H1 (cell line): ENCODE measurements at regions not wholly inside any gene's neighbourhood (a gene's known extent, or its start where the extent isn't known, plus 50 kb on each side); places are given as distances from the start of the nearest gene placed in this dataset.

Experiments
- CTCF ChIA-PET: fragments of 300-600 bp; sonication (Branson Sonifier 250); formaldehyde crosslinking; loops from one replicate; lab custom pipeline; 2021; ENCODE audit not compliant: partially characterized antibody; lab: Charles Lee
- POLR2A ChIA-PET: fragments of 300-600 bp; sonication (Branson Sonifier 250); formaldehyde crosslinking; loops from one replicate; lab custom pipeline; 2021; ENCODE audit warnings: inconsistent platforms; ENCODE audit not compliant: partially characterized antibody; lab: Charles Lee
- DNase-seq, 2 experiments: peaks; one replicate each; pipeline versions ENCODE4 v3.0.0 to v3.0.0-alpha.2; 2010 to 2022; ENCODE audit warnings: low spot score in 2 of 2, low read depth in 1 of 2, mixed read lengths in 1 of 2
- FAIRE-seq: peaks from 2 replicates; lab custom pipeline; 2011; peaks lifted over from hg19 to GRCh38; lab: Jason Lieb, UNC
- H2AFZ ChIP-seq: 2 replicates; pipeline ENCODE4 v1.8.1; 2012; ENCODE audit warnings: low read length, inconsistent platforms
- H2AK5ac ChIP-seq: 2 replicates; pipeline ENCODE4 v1.6.1; 2013; ENCODE audit warnings: low read depth, low read length
- H2BK120ac ChIP-seq: replicated peaks from 2 replicates; pipeline ENCODE3; 2013; ENCODE audit warnings: low read depth, low read length, inconsistent platforms
- H2BK12ac ChIP-seq: 2 replicates; pipeline ENCODE4 v1.6.1; 2013; ENCODE audit warnings: low read depth, low read length
- H2BK15ac ChIP-seq: 2 replicates; pipeline ENCODE4 v1.6.1; 2013; ENCODE audit warnings: low read length
- H2BK20ac ChIP-seq: 2 replicates; pipeline ENCODE4 v1.6.1; 2013; ENCODE audit warnings: low read length
- H2BK5ac ChIP-seq: 2 replicates; pipeline ENCODE4 v1.6.1; 2013; ENCODE audit warnings: low read depth, low read length
- H3K14ac ChIP-seq: 2 replicates; pipeline ENCODE4 v1.6.1; 2013; ENCODE audit warnings: inconsistent platforms; ENCODE audit not compliant: insufficient read length
- H3K18ac ChIP-seq: 2 replicates; pipeline ENCODE4 v1.6.1; 2013; ENCODE audit warnings: low read length; ENCODE audit errors: extremely low read depth
- H3K23ac ChIP-seq: 2 replicates; pipeline ENCODE4 v1.6.1; 2013; ENCODE audit warnings: inconsistent platforms; ENCODE audit not compliant: insufficient read length
- H3K23me2 ChIP-seq: 2 replicates; pipeline ENCODE4 v1.6.1; 2013; ENCODE audit warnings: low read depth, low read length
- H3K27ac ChIP-seq: 2 replicates; pipeline ENCODE4 v1.6.1; 2011; ENCODE audit warnings: low read depth, low read length, inconsistent platforms
- H3K27me3 ChIP-seq, 4 experiments: replicated peaks in 1 of 4; 1 replicate in 1 of 4; 2 replicates in 3 of 4; pipeline versions ENCODE4 v1.6.1 to v1.8.1; 2011 to 2013; ENCODE audit warnings: low read length in 3 of 4, mild to moderate bottlenecking in 3 of 4, inconsistent platforms in 2 of 4, mixed read lengths in 2 of 4, moderate library complexity in 1 of 4; ENCODE audit not compliant: control insufficient read depth in 3 of 4, insufficient read depth in 3 of 4; ENCODE audit errors: extremely low read depth in 1 of 4
- H3K36me3 ChIP-seq, 4 experiments: 2 replicates each; pipeline versions ENCODE4 v1.6.1 to v1.8.1; 2011 to 2013; ENCODE audit warnings: mild to moderate bottlenecking in 4 of 4, low read length in 3 of 4, moderate library complexity in 2 of 4, control low read depth in 1 of 4, inconsistent platforms in 1 of 4; ENCODE audit not compliant: insufficient read depth in 4 of 4, control insufficient read depth in 2 of 4
- H3K4ac ChIP-seq: replicated peaks from 2 replicates; pipeline ENCODE3; 2013; ENCODE audit warnings: low read length, low read depth, mixed read lengths, inconsistent platforms; ENCODE audit not compliant: insufficient read length
- H3K4me1 ChIP-seq, 4 experiments: replicated peaks in 1 of 4; 1 replicate in 1 of 4; 2 replicates in 3 of 4; pipeline versions ENCODE4 v1.6.1 to v1.8.1; 2011 to 2013; ENCODE audit warnings: low read length in 3 of 4, inconsistent platforms in 2 of 4, mixed read lengths in 1 of 4; ENCODE audit not compliant: insufficient read depth in 4 of 4, control insufficient read depth in 3 of 4
- H3K4me2 ChIP-seq, 2 experiments: 2 replicates each; pipeline versions ENCODE4 v1.6.1 to v1.8.1; 2011 to 2013; ENCODE audit warnings: low read depth in 2 of 2, low read length in 2 of 2, control low read depth in 1 of 2, inconsistent platforms in 1 of 2, mild to moderate bottlenecking in 1 of 2; ENCODE audit not compliant: insufficient read depth in 1 of 2
- H3K4me3 ChIP-seq, 4 experiments: fragments of 200-600, 300-600 bp in 1 of 4; sonication (generic), shearing (Covaris generic), sonication (Bioruptor Twin) in 1 of 4; 2 replicates each; pipeline versions ENCODE4 v1.5.1 to v1.8.1; 2011 to 2016; ENCODE audit warnings: low read length in 4 of 4, low read depth in 3 of 4, control low read depth in 2 of 4, inconsistent platforms in 2 of 4, mild to moderate bottlenecking in 2 of 4, mixed read lengths in 1 of 4, moderate library complexity in 1 of 4; ENCODE audit not compliant: insufficient read depth in 2 of 4; ENCODE audit errors: extremely low read depth in 1 of 4
- H3K56ac ChIP-seq: replicated peaks from 2 replicates; pipeline ENCODE3; 2013; ENCODE audit warnings: low read depth, mild to moderate bottlenecking, mixed read lengths, low read length, inconsistent platforms; ENCODE audit not compliant: insufficient read length
- H3K79me1 ChIP-seq: 2 replicates; pipeline ENCODE4 v1.6.1; 2013; ENCODE audit warnings: low read depth, low read length, control low read depth
- H3K79me2 ChIP-seq, 2 experiments: 2 replicates each; pipeline versions ENCODE4 v1.6.1 to v1.8.1; 2012 to 2013; ENCODE audit warnings: low read length in 2 of 2, mild to moderate bottlenecking in 2 of 2, inconsistent platforms in 1 of 2; ENCODE audit not compliant: insufficient read depth in 2 of 2, control insufficient read depth in 1 of 2
- H3K9ac ChIP-seq, 4 experiments: replicated peaks in 1 of 4; 1 replicate in 1 of 4; 2 replicates in 3 of 4; pipeline versions ENCODE4 v1.6.1 to v1.8.1; 2011 to 2013; ENCODE audit warnings: low read depth in 3 of 4, low read length in 3 of 4, control low read depth in 2 of 4, mild to moderate bottlenecking in 2 of 4, moderate library complexity in 2 of 4, inconsistent platforms in 1 of 4; ENCODE audit errors: extremely low read depth in 1 of 4
- H3K9me3 ChIP-seq, 2 experiments: 2 replicates each; pipeline versions ENCODE4 v1.6.1 to v1.8.1; 2012 to 2013; ENCODE audit warnings: mild to moderate bottlenecking in 2 of 2, moderate library complexity in 2 of 2, control low read depth in 1 of 2, inconsistent platforms in 1 of 2, low read depth in 1 of 2, low read length in 1 of 2, mixed read lengths in 1 of 2; ENCODE audit not compliant: insufficient read depth in 2 of 2
- H4K20me1 ChIP-seq, 2 experiments: replicated peaks in 1 of 2; 2 replicates each; pipeline versions ENCODE3 to v1.8.1; 2011 to 2013; ENCODE audit warnings: inconsistent platforms in 2 of 2, low read length in 2 of 2, mild to moderate bottlenecking in 1 of 2; ENCODE audit not compliant: insufficient read depth in 2 of 2, control insufficient read depth in 1 of 2
- H4K5ac ChIP-seq: 2 replicates; pipeline ENCODE4 v1.6.1; 2013; ENCODE audit warnings: low read length, low read depth, mixed read lengths, inconsistent platforms; ENCODE audit not compliant: insufficient read length
- H4K8ac ChIP-seq: 2 replicates; pipeline ENCODE4 v1.8.0; 2013; ENCODE audit warnings: mild to moderate bottlenecking, moderate library complexity, low read length, inconsistent platforms; ENCODE audit not compliant: insufficient read depth; ENCODE audit errors: extremely low read depth
- H4K91ac ChIP-seq: replicated peaks from 2 replicates; pipeline ENCODE3; 2013; ENCODE audit warnings: low read length, mixed read lengths, inconsistent platforms; ENCODE audit not compliant: insufficient read length
- ATF3 ChIP-seq: IDR thresholded peaks from 2 replicates; pipeline ENCODE4 v1.6.1; 2011; ENCODE audit warnings: low read depth, mild to moderate bottlenecking, low read length; ENCODE audit not compliant: insufficient read depth
- CBX5 ChIP-seq: fragments of 300-800, 300-1000 bp; sonication (generic); IDR thresholded peaks from 2 replicates; pipeline ENCODE4 v1.7.1; 2016; ENCODE audit warnings: antibody characterized with exemption, low read length, low read depth
- GTF2F1 ChIP-seq: IDR thresholded peaks from 2 replicates; pipeline ENCODE4 v1.6.1; 2012; ENCODE audit warnings: low read depth, low read length, improper control_type of control experiment, borderline replicate concordance
- HDAC6 ChIP-seq: IDR thresholded peaks from one replicate; pipeline ENCODE4 v1.7.1; 2012; ENCODE audit warnings: low read depth, mild to moderate bottlenecking, inconsistent platforms, low read length, moderate library complexity
- KDM5A ChIP-seq: fragments of 200-600 bp; IDR thresholded peaks from 2 replicates; pipeline ENCODE4 v1.7.1; 2012; ENCODE audit warnings: mild to moderate bottlenecking, low read length, inconsistent platforms, mixed read lengths
- MAX ChIP-seq: IDR thresholded peaks from 2 replicates; pipeline ENCODE4 v1.6.1; 2012; ENCODE audit warnings: inconsistent platforms
- SAP30 ChIP-seq: fragments of 300-600 bp; sonication (generic); IDR thresholded peaks from 2 replicates; pipeline ENCODE4 v1.7.1; 2012; ENCODE audit warnings: low read length, moderate library complexity, mild to moderate bottlenecking, inconsistent platforms; ENCODE audit not compliant: insufficient read depth, insufficient replicate concordance
- SP2 ChIP-seq: IDR thresholded peaks from 2 replicates; pipeline ENCODE4 v1.6.1; 2012; ENCODE audit warnings: mild to moderate bottlenecking, low read length, inconsistent platforms
- WGBS, 2 experiments: shearing (Covaris generic) in 1 of 2; methylation state at CpG; one replicate each; pipeline versions ENCODE4 v1.1.6 to v1.1.7; 2013 to 2015; ENCODE audit warnings: low lambda C conversion rate in 2 of 2, mixed read lengths in 2 of 2, inconsistent platforms in 1 of 2, low coverage in 1 of 2, missing lambda C conversion rate in 1 of 2; ENCODE audit not compliant: insufficient replicate concordance in 2 of 2, insufficient coverage in 1 of 2, insufficient read length in 1 of 2; ENCODE audit errors: extremely low coverage in 1 of 2, missing lambda C conversion rate in 1 of 2; 5-methylcytosine and 5-hydroxymethylcytosine counted together

- Histone ChIP-seq H3K9me3 (no peaks in the 10 kb centered on the region), H3K4me1 (peaks cover 0 to 3% (median 2%) of the 10 kb centered on the region in 4 experiments; a peak in 6 of 7 replicates), H3K27me3 (no peaks in the 10 kb centered on the region), H3K79me2 (no peaks in the 10 kb centered on the region), H2BK5ac (no peak overlapping the region), H3K4me2 (no peak overlapping the region)
- TF ChIP-seq HDAC6 (no peak), CBX5 (no peak), SAP30 (no peak), ATF3 (no peak), KDM5A (no peak), SP2 (no peak), MAX (no peak), GTF2F1 (no peak)
- TF ChIP-seq, all 59 proteins: peak for 0
- Histone ChIP-seq H2BK120ac (no peak overlapping the region), H2AK5ac (no peak overlapping the region), H2AFZ (no peak overlapping the region), H3K79me1 (no peaks in the 10 kb centered on the region), H4K8ac (no peak overlapping the region), H2BK20ac (no peak overlapping the region), H4K5ac (no peak overlapping the region), H3K23me2 (no peaks in the 10 kb centered on the region), H3K36me3 (no peaks in the 10 kb centered on the region), H3K9ac (no peak overlapping the region), H3K4ac (no peak overlapping the region), H3K27ac (no peak overlapping the region), H3K23ac (no peak overlapping the region), H3K18ac (no peak overlapping the region), H2BK12ac (no peak overlapping the region), H3K14ac (no peak overlapping the region), H3K56ac (no peak overlapping the region), H2BK15ac (no peak overlapping the region), H4K91ac (no peak overlapping the region), H3K4me3 (no peak overlapping the region), H4K20me1 (no peaks in the 10 kb centered on the region)
- 100% methylated on average over 2 of the region's 2 CpGs; no CpG with 5 or more reads in 1 of the 2 experiments for WGBS, 2 experiments
- DNase-seq, result no peak
- no peak for FAIRE-seq
- ChIA-PET CTCF (no interaction called here), POLR2A (no interaction called here)
These were observed 389.3 kb upstream of the ATP11B start for GRCh38 chr3:182404031-182404430.
